Smooth muscle cell of the brain vasculature (primary cell): ENCODE measurements at regions not wholly inside any gene's neighbourhood (a gene's known extent, or its start where the extent isn't known, plus 50 kb on each side); places are given as distances from the start of the nearest gene placed in this dataset.

Experiments
- DNase-seq: peaks from one replicate; pipeline ENCODE4 v3.0.0-alpha.2; 2012; ENCODE audit warnings: low read depth, low spot score

- no peak for DNase-seq
Observed at GRCh38 chr6:119610265-119610664, 260.7 kb upstream of the MAN1A1 start.

- DNase-seq: no peak
Observed at GRCh38 chr6:119609865-119610264, 260.3 kb upstream of the MAN1A1 start.

GRCh38 chr6:119608994-119609393 is 259.4 kb upstream of the MAN1A1 start:
- DNase-seq: no peak

- DNase-seq: no peak
Observed at GRCh38 chr6:119604124-119604523, 254.6 kb upstream of the MAN1A1 start.

- no peak for DNase-seq
Observed at GRCh38 chr6:119603501-119603900, 253.9 kb upstream of the MAN1A1 start.

- DNase-seq: no peak
Observed at GRCh38 chr6:119602215-119603178, 252.9 kb upstream of the MAN1A1 start.

GRCh38 chr6:119598883-119599282 is 249.3 kb upstream of the MAN1A1 start:
- DNase-seq: no peak

GRCh38 chr6:119594907-119595306 is 245.3 kb upstream of the MAN1A1 start:
- no peak for DNase-seq

- DNase-seq: no peak
Observed at GRCh38 chr6:119591235-119591634, 241.7 kb upstream of the MAN1A1 start.

- DNase-seq: no peak
Observed at GRCh38 chr6:119590066-119590465, 240.5 kb upstream of the MAN1A1 start.

- no peak for DNase-seq
Observed at GRCh38 chr6:119587537-119587936, 238.0 kb upstream of the MAN1A1 start.

- no peak for DNase-seq
Observed at GRCh38 chr6:119586250-119586882, 236.8 kb upstream of the MAN1A1 start.

GRCh38 chr6:119584088-119584487 is 234.5 kb upstream of the MAN1A1 start:
- no peak for DNase-seq

- no peak for DNase-seq
Observed at GRCh38 chr6:119581220-119581619, 231.7 kb upstream of the MAN1A1 start.

GRCh38 chr6:119575721-119576120 is 226.2 kb upstream of the MAN1A1 start:
- no peak for DNase-seq

GRCh38 chr6:119568580-119568979 is 219.0 kb upstream of the MAN1A1 start:
- no peak for DNase-seq

- DNase-seq: no peak
Observed at GRCh38 chr6:119566546-119567260, 217.1 kb upstream of the MAN1A1 start.

GRCh38 chr6:119565893-119566292 is 216.3 kb upstream of the MAN1A1 start:
- DNase-seq: no peak

GRCh38 chr6:119562168-119562567 is 212.6 kb upstream of the MAN1A1 start:
- no peak for DNase-seq

GRCh38 chr6:119559586-119559985 is 210.0 kb upstream of the MAN1A1 start:
- DNase-seq: no peak

GRCh38 chr6:119557239-119557638 is 207.7 kb upstream of the MAN1A1 start:
- DNase-seq: no peak

GRCh38 chr6:119552021-119552420 is 202.5 kb upstream of the MAN1A1 start:
- no peak for DNase-seq
